GM19395 (cell line): ENCODE measurements at regions not wholly inside any gene's neighbourhood (a gene's known extent, or its start where the extent isn't known, plus 50 kb on each side); places are given as distances from the start of the nearest gene placed in this dataset.

Experiments
- ATAC-seq: cut with Tn5 transposase; IDR thresholded peaks from one replicate; pipeline ENCODE4 v1.9.1; 2021; ENCODE audit warnings: mild to moderate bottlenecking, moderate library complexity; ENCODE audit not compliant: unreplicated experiment

GRCh38 chr15:77692614-77693013 lies 59.9 kb upstream of the LINGO1 start:
- no peak for ATAC-seq

DNA sequence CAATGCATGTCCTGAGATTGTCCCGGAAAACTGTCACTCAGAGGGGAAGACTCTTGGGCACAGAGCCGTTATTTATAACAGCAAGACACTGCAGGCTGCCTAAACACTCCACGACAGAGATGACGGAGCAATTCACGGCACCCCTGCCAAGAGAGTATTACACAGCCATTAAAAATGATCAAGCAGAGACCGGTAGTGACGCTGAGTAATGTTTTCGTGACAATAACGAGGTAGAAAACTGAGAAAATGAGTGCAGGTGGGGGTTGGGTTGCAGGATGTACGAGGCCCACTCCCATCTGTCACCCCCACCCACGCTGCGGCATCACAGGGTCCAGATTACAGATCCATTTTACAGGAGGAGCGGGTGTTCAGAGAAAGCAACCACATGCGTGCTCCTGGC lies 58.9 kb upstream of the LINGO1 start:
- ATAC-seq: no peak

DNA sequence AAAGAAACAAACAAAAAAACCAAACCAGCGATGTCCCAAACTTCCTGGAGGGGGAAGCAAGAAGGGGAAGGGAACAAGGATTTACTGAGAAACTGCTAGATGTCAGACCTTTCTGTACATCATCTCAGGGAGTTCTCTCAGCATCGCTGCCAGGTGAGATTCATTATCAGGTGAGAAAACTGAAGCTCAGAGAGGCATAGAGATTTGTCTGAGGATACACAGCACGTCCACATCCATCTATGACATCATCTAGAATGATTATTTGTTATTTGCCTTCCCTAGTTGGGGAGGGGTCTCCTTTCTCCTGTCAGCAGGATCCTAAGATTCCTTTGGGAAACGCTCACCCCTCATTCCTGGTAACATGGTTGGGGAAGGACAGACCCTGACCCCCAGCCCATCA lies 57.1 kb upstream of the LINGO1 start:
- no peak for ATAC-seq

GRCh38 chr15:77688693-77689092 lies 56.0 kb upstream of the LINGO1 start:
- no peak for ATAC-seq

GRCh38 chr15:77688266-77688665 lies 55.6 kb upstream of the LINGO1 start:
- ATAC-seq: no peak

DNA sequence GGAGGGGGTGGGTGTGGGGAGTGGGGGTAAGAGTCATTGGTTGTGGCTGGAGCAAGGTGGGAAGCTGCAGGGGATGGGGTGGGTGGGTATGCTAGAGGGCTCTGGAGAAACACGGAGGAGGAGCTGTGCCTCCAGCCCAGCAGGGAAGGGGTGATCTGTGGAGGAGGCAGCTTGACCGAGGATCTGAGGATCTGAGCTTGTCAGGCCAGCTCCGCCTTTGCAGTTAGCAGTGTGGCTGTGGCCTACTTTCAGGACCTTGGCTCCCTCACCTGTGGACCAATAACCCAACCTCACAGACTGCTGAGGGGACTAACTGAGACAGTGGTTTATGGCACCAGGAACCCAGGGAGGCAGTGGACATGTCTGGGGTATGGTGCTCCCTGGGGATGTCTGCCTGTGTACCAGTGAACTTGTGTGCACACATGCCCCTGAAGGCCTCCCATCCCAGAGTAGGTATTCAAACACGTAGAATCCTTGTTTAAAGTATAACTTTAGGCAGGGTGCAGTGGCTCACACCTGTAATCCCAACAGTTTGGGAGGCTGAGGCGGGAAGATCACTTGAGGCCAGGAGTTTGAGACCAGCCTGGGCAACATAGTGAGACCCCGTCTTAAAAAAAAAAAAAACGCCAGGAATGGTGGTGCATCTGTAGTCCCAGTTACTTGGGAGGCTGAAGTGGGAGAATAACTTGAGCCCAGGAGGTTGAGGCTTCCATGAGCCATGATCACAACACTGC lies 52.5 kb upstream of the LINGO1 start:
- no peak for ATAC-seq

GRCh38 chr15:77684341-77685081 lies 51.8 kb upstream of the LINGO1 start:
- ATAC-seq: no peak

GRCh38 chr15:77682564-77682963 lies 49.9 kb upstream of the LINGO1 start:
- no peak for ATAC-seq
